ENCODE measurements at regions not wholly inside any gene's neighbourhood (a gene's known extent, or its start where the extent isn't known, plus 50 kb on each side); places are given as distances from the start of the nearest gene placed in this dataset.
"Not testable (repeated sequence)": the region's sequence is repeated elsewhere in the genome, so short reads cannot be mapped to it uniquely, and the experiment has no call there.

DNA sequence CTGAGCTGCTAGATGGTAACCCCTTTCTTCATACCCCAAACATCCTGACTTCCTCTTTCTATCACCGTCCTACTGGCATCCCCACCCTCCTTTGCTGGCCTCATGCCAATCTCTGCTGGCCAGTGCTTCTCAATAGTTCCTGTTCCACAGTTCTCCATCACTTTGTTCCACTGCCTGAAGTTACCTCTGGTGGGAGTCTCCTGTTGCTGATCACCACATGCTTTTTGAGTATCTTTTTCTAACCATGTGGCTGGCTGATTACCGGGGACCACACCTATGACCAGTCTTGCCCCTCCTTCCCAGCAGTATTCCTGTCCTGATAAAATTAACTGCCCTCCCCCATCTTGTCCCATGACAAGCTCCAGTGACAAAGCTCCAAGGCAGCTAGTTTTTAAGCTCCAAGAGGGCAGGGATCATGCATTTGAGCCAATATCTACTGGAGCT, 380.4 kb upstream of the CCL2 start:
- TF ChIP-seq CTCF (IDR thresholded peaks at IDR 0.05) (no peak), EZH2 (IDR thresholded peaks at IDR 0.05; ENCODE audit: borderline replicate concordance, insufficient read depth, low read depth, low read length, poor library complexity, severe bottlenecking) (no peak)
- H3K79me2 ChIP-seq (ENCODE audit: control insufficient read depth, insufficient read depth, low read length), result no peaks in the 10 kb centered on the region
- ChIA-PET POLR2A (no interaction called here), CTCF (no interaction called here)
- Mint-ChIP-seq H3K27me3 (peaks cover 13% of the 10 kb centered on the region), H3K4me3 (no peak overlapping the region), H3K27ac (no peak overlapping the region), H3K9me3 (ENCODE audit: insufficient read depth) (no peaks in the 10 kb centered on the region), H3K4me1 (no peaks in the 10 kb centered on the region)
- H2AFZ ChIP-seq (ENCODE audit: insufficient read depth, low read depth, low read length, poor library complexity, severe bottlenecking), result no peak overlapping the region
- H3K27ac ChIP-seq (ENCODE audit: low read length in 2 of 2), result no peak overlapping the region
- no peaks in the 10 kb centered on the region for H4K20me1 ChIP-seq (ENCODE audit: control insufficient read depth, insufficient read depth, low read length, poor library complexity, severe bottlenecking)
- intact Hi-C loops (cut with micrococcal nuclease), result no loop called here
- H3K9me3 ChIP-seq (ENCODE audit: control extremely low read depth in 1 of 3, control insufficient read depth in 2 of 3, insufficient read depth in 1 of 3, low read length in 2 of 3), result peaks cover 0 to 6% (median 0%) of the 10 kb centered on the region in 3 donors
- ATAC-seq (ENCODE audit: low read depth), result no peak
- no peaks in the 10 kb centered on the region for H3K36me3 ChIP-seq (replicated peaks in 1 of 2; ENCODE audit: control extremely low read depth in 1 of 2, control insufficient read depth in 1 of 2, extremely low read depth in 1 of 2, insufficient read depth in 2 of 2, low read length in 1 of 2)
- H3K4me1 ChIP-seq (ENCODE audit: control insufficient read depth in 2 of 2, insufficient read depth in 2 of 2, low read length in 2 of 2), result no peaks in the 10 kb centered on the region
- H3K9ac ChIP-seq (ENCODE audit: low read length), result no peak overlapping the region
- H3K27me3 ChIP-seq (replicated peaks in 1 of 4; ENCODE audit: control extremely low read depth in 1 of 4, control insufficient read depth in 3 of 4, insufficient read depth in 4 of 4, low read length in 3 of 4), result peaks cover 0 to 12% (median 0%) of the 10 kb centered on the region in 4 experiments
- DNase-seq, result no peak
- H3K4me2 ChIP-seq (replicated peaks; ENCODE audit: low read depth, low read length, poor library complexity, severe bottlenecking), result no peak overlapping the region
- 55% methylated on average over 2 of the region's 2 CpGs for WGBS (ENCODE audit: insufficient coverage)
- no peak overlapping the region for H3K4me3 ChIP-seq (ENCODE audit: control extremely low read depth in 1 of 5, extremely low read depth in 1 of 5, insufficient read depth in 1 of 5, low read depth in 2 of 5, low read length in 4 of 5)

GRCh38 chr17:33875973-33876372, 379.1 kb upstream of the CCL2 start:
- ATAC-seq (ENCODE audit: low read depth) (no peak), DNase-seq (no peak)
- POLR2A ChIA-PET, result no interaction called here
- no peak overlapping the region for H3K27ac ChIP-seq (ENCODE audit: low read length in 2 of 2)
- CTCF ChIA-PET, result no interaction called here
- H3K4me2 ChIP-seq (replicated peaks; ENCODE audit: low read depth, low read length, poor library complexity, severe bottlenecking), result no peak overlapping the region
- peaks cover 10% of the 10 kb centered on the region for H3K27me3 Mint-ChIP-seq
- intact Hi-C loops (cut with micrococcal nuclease), result no loop called here
- H3K9me3 Mint-ChIP-seq (ENCODE audit: insufficient read depth), result no peaks in the 10 kb centered on the region
- no peak overlapping the region for H3K27ac Mint-ChIP-seq
- H3K36me3 ChIP-seq (replicated peaks in 1 of 2; ENCODE audit: control extremely low read depth in 1 of 2, control insufficient read depth in 1 of 2, extremely low read depth in 1 of 2, insufficient read depth in 2 of 2, low read length in 1 of 2), result no peaks in the 10 kb centered on the region
- no peak overlapping the region for H3K4me3 Mint-ChIP-seq
- WGBS (ENCODE audit: insufficient coverage), result 71% methylated on average over 1 of the region's 5 CpGs
- no peak for TF ChIP-seq EZH2 (IDR thresholded peaks at IDR 0.05; ENCODE audit: borderline replicate concordance, insufficient read depth, low read depth, low read length, poor library complexity, severe bottlenecking)
- no peak for TF ChIP-seq CTCF (IDR thresholded peaks at IDR 0.05)
- no peaks in the 10 kb centered on the region for H3K4me1 Mint-ChIP-seq
- no peak overlapping the region for H3K4me3 ChIP-seq (ENCODE audit: control extremely low read depth in 1 of 5, extremely low read depth in 1 of 5, insufficient read depth in 1 of 5, low read depth in 2 of 5, low read length in 4 of 5)
- no peaks in the 10 kb centered on the region for H4K20me1 ChIP-seq (ENCODE audit: control insufficient read depth, insufficient read depth, low read length, poor library complexity, severe bottlenecking)
- H3K9me3 ChIP-seq (ENCODE audit: control extremely low read depth in 1 of 3, control insufficient read depth in 2 of 3, insufficient read depth in 1 of 3, low read length in 2 of 3), result peaks cover 0 to 6% (median 0%) of the 10 kb centered on the region in 3 donors
- H3K27me3 ChIP-seq (replicated peaks in 1 of 4; ENCODE audit: control extremely low read depth in 1 of 4, control insufficient read depth in 3 of 4, insufficient read depth in 4 of 4, low read length in 3 of 4), result peaks cover 0 to 9% (median 0%) of the 10 kb centered on the region in 4 experiments
- H3K4me1 ChIP-seq (ENCODE audit: control insufficient read depth in 2 of 2, insufficient read depth in 2 of 2, low read length in 2 of 2), result no peaks in the 10 kb centered on the region
- H2AFZ ChIP-seq (ENCODE audit: insufficient read depth, low read depth, low read length, poor library complexity, severe bottlenecking), result no peak overlapping the region
- no peaks in the 10 kb centered on the region for H3K79me2 ChIP-seq (ENCODE audit: control insufficient read depth, insufficient read depth, low read length)
- H3K9ac ChIP-seq (ENCODE audit: low read length), result no peak overlapping the region

- H2AFZ ChIP-seq (ENCODE audit: insufficient read depth, low read depth, low read length, poor library complexity, severe bottlenecking); H3K36me3 ChIP-seq (replicated peaks in 1 of 2; ENCODE audit: control extremely low read depth in 1 of 2, control insufficient read depth in 1 of 2, extremely low read depth in 1 of 2, insufficient read depth in 2 of 2, low read length in 1 of 2); intact Hi-C loops (cut with micrococcal nuclease); H4K20me1 ChIP-seq (ENCODE audit: control insufficient read depth, insufficient read depth, low read length, poor library complexity, severe bottlenecking); H3K4me3 Mint-ChIP-seq; H3K79me2 ChIP-seq (ENCODE audit: control insufficient read depth, insufficient read depth, low read length); H3K9me3 Mint-ChIP-seq (ENCODE audit: insufficient read depth); H3K4me3 ChIP-seq (ENCODE audit: control extremely low read depth in 1 of 5, extremely low read depth in 1 of 5, insufficient read depth in 1 of 5, low read depth in 2 of 5, low read length in 4 of 5); H3K27ac Mint-ChIP-seq; H3K27me3 ChIP-seq (replicated peaks in 1 of 4; ENCODE audit: control extremely low read depth in 1 of 4, control insufficient read depth in 3 of 4, insufficient read depth in 4 of 4, low read length in 3 of 4); H3K4me1 Mint-ChIP-seq; H3K9me3 ChIP-seq (ENCODE audit: control extremely low read depth in 1 of 3, control insufficient read depth in 2 of 3, insufficient read depth in 1 of 3, low read length in 2 of 3); H3K9ac ChIP-seq (ENCODE audit: low read length); ATAC-seq (ENCODE audit: low read depth); H3K27me3 Mint-ChIP-seq; CTCF ChIA-PET; DNase-seq; POLR2A ChIA-PET; H3K4me1 ChIP-seq (ENCODE audit: control insufficient read depth in 2 of 2, insufficient read depth in 2 of 2, low read length in 2 of 2); H3K27ac ChIP-seq (ENCODE audit: low read length in 2 of 2); H3K4me2 ChIP-seq (replicated peaks; ENCODE audit: low read depth, low read length, poor library complexity, severe bottlenecking): not testable (repeated sequence)
- no CpG with 5 or more reads among the region's 2 CpGs for WGBS (ENCODE audit: insufficient coverage)
Observed at GRCh38 chr17:33882273-33882672, 372.8 kb upstream of the CCL2 start.
